ENCODE measurements at regions not wholly inside any gene's neighbourhood (a gene's known extent, or its start where the extent isn't known, plus 50 kb on each side); places are given as distances from the start of the nearest gene placed in this dataset.
"Not testable (repeated sequence)": the region's sequence is repeated elsewhere in the genome, so short reads cannot be mapped to it uniquely, and the experiment has no call there.

- no peaks in the 10 kb centered on the region for H3K27me3 ChIP-seq (ENCODE audit: control insufficient read depth in 5 of 5, insufficient read depth in 4 of 5, low read length in 5 of 5)
- no peaks in the 10 kb centered on the region for H3K9me3 ChIP-seq (ENCODE audit: control insufficient read depth in 5 of 5, low read length in 5 of 5)
- no peak overlapping the region for H3K9ac ChIP-seq (ENCODE audit: low read length in 5 of 5)
- H3K36me3 ChIP-seq (ENCODE audit: control insufficient read depth in 5 of 5, insufficient read depth in 5 of 5, low read length in 5 of 5): no peaks in the 10 kb centered on the region
- no peaks in the 10 kb centered on the region for H3K4me1 ChIP-seq (ENCODE audit: control insufficient read depth in 5 of 5, insufficient read depth in 5 of 5, low read length in 5 of 5)
- H3K27ac ChIP-seq (ENCODE audit: low read depth, low read length): no peak overlapping the region
- no peak overlapping the region for H3K4me3 ChIP-seq (ENCODE audit: low read depth in 1 of 5, low read length in 5 of 5)
These were observed 185.0 kb upstream of the FAM241A start for GRCh38 chr4:111960241-111960667.

- H3K4me1 ChIP-seq (ENCODE audit: control insufficient read depth in 5 of 5, insufficient read depth in 5 of 5, low read length in 5 of 5); H3K27me3 ChIP-seq (ENCODE audit: control insufficient read depth in 5 of 5, insufficient read depth in 4 of 5, low read length in 5 of 5); H3K27ac ChIP-seq (ENCODE audit: low read depth, low read length); H3K36me3 ChIP-seq (ENCODE audit: control insufficient read depth in 5 of 5, insufficient read depth in 5 of 5, low read length in 5 of 5); H3K9ac ChIP-seq (ENCODE audit: low read length in 5 of 5); H3K9me3 ChIP-seq (ENCODE audit: control insufficient read depth in 5 of 5, low read length in 5 of 5); H3K4me3 ChIP-seq (ENCODE audit: low read depth in 1 of 5, low read length in 5 of 5): not testable (repeated sequence)
These were observed 184.2 kb upstream of the FAM241A start for GRCh38 chr4:111961026-111961425.

- no peaks in the 10 kb centered on the region for H3K4me1 ChIP-seq (ENCODE audit: control insufficient read depth in 5 of 5, insufficient read depth in 5 of 5, low read length in 5 of 5)
- no peak overlapping the region for H3K27ac ChIP-seq (ENCODE audit: low read depth, low read length)
- H3K27me3 ChIP-seq (ENCODE audit: control insufficient read depth in 5 of 5, insufficient read depth in 4 of 5, low read length in 5 of 5): no peaks in the 10 kb centered on the region
- H3K9ac ChIP-seq (ENCODE audit: low read length in 5 of 5): no peak overlapping the region
- no peak overlapping the region for H3K4me3 ChIP-seq (ENCODE audit: low read depth in 1 of 5, low read length in 5 of 5)
- H3K9me3 ChIP-seq (ENCODE audit: control insufficient read depth in 5 of 5, low read length in 5 of 5): no peaks in the 10 kb centered on the region
- H3K36me3 ChIP-seq (ENCODE audit: control insufficient read depth in 5 of 5, insufficient read depth in 5 of 5, low read length in 5 of 5): no peaks in the 10 kb centered on the region
These were observed 183.4 kb upstream of the FAM241A start for GRCh38 chr4:111961809-111962208.

- no peak overlapping the region for H3K27ac ChIP-seq (ENCODE audit: low read depth, low read length)
- H3K36me3 ChIP-seq (ENCODE audit: control insufficient read depth in 5 of 5, insufficient read depth in 5 of 5, low read length in 5 of 5): no peaks in the 10 kb centered on the region
- no peaks in the 10 kb centered on the region for H3K4me1 ChIP-seq (ENCODE audit: control insufficient read depth in 5 of 5, insufficient read depth in 5 of 5, low read length in 5 of 5)
- no peak overlapping the region for H3K4me3 ChIP-seq (ENCODE audit: low read depth in 1 of 5, low read length in 5 of 5)
- H3K9me3 ChIP-seq (ENCODE audit: control insufficient read depth in 5 of 5, low read length in 5 of 5): peaks cover 0 to 4% (median 3%) of the 10 kb centered on the region in 5 donors
- H3K27me3 ChIP-seq (ENCODE audit: control insufficient read depth in 5 of 5, insufficient read depth in 4 of 5, low read length in 5 of 5): no peaks in the 10 kb centered on the region
- H3K9ac ChIP-seq (ENCODE audit: low read length in 5 of 5): no peak overlapping the region
These were observed 182.0 kb upstream of the FAM241A start for GRCh38 chr4:111963158-111963700.

GRCh38 chr4:111977419-111977965 lies 167.8 kb upstream of the FAM241A start:
- Histone ChIP-seq H3K9me3 (ENCODE audit: control insufficient read depth in 5 of 5, low read length in 5 of 5) (no peaks in the 10 kb centered on the region), H3K27me3 (ENCODE audit: control insufficient read depth in 5 of 5, insufficient read depth in 4 of 5, low read length in 5 of 5) (no peaks in the 10 kb centered on the region), H3K4me3 (ENCODE audit: low read depth in 1 of 5, low read length in 5 of 5) (no peak overlapping the region), H3K4me1 (ENCODE audit: control insufficient read depth in 5 of 5, insufficient read depth in 5 of 5, low read length in 5 of 5) (no peaks in the 10 kb centered on the region), H3K36me3 (ENCODE audit: control insufficient read depth in 5 of 5, insufficient read depth in 5 of 5, low read length in 5 of 5) (no peaks in the 10 kb centered on the region), H3K27ac (ENCODE audit: low read depth, low read length) (no peak overlapping the region), H3K9ac (ENCODE audit: low read length in 5 of 5) (no peak overlapping the region)

DNA sequence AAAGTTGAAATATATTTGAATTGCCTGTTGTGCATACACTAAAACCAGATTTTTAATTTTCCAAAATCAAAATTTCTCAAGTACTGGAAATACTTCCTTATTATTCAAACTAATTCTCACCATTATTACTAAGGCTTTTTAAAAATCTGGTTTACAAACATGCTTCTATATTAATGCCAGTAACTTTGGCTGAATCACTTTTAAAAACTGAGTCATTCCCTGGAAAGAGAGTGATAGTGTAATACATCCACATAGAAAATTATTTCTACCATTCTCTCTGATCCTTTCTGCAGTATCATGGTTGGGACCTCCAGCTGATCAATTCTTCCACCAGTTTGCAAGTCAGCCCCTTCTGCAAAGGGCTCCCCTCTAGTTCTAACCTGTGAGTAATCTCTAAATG lies 165.3 kb upstream of the FAM241A start:
- Histone ChIP-seq H3K9ac (ENCODE audit: low read length in 5 of 5) (no peak overlapping the region), H3K27me3 (ENCODE audit: control insufficient read depth in 5 of 5, insufficient read depth in 4 of 5, low read length in 5 of 5) (peaks cover 0 to 3% (median 0%) of the 10 kb centered on the region in 5 donors), H3K4me1 (ENCODE audit: control insufficient read depth in 5 of 5, insufficient read depth in 5 of 5, low read length in 5 of 5) (no peaks in the 10 kb centered on the region), H3K36me3 (ENCODE audit: control insufficient read depth in 5 of 5, insufficient read depth in 5 of 5, low read length in 5 of 5) (no peaks in the 10 kb centered on the region), H3K27ac (ENCODE audit: low read depth, low read length) (no peak overlapping the region), H3K4me3 (ENCODE audit: low read depth in 1 of 5, low read length in 5 of 5) (no peak overlapping the region), H3K9me3 (ENCODE audit: control insufficient read depth in 5 of 5, low read length in 5 of 5) (no peaks in the 10 kb centered on the region)

- no peak overlapping the region for H3K9ac ChIP-seq (ENCODE audit: low read length in 5 of 5)
- H3K36me3 ChIP-seq (ENCODE audit: control insufficient read depth in 5 of 5, insufficient read depth in 5 of 5, low read length in 5 of 5): no peaks in the 10 kb centered on the region
- H3K4me1 ChIP-seq (ENCODE audit: control insufficient read depth in 5 of 5, insufficient read depth in 5 of 5, low read length in 5 of 5): no peaks in the 10 kb centered on the region
- H3K27me3 ChIP-seq (ENCODE audit: control insufficient read depth in 5 of 5, insufficient read depth in 4 of 5, low read length in 5 of 5): peaks cover 0 to 5% (median 2%) of the 10 kb centered on the region in 5 donors
- no peak overlapping the region for H3K4me3 ChIP-seq (ENCODE audit: low read depth in 1 of 5, low read length in 5 of 5)
- no peaks in the 10 kb centered on the region for H3K9me3 ChIP-seq (ENCODE audit: control insufficient read depth in 5 of 5, low read length in 5 of 5)
- no peak overlapping the region for H3K27ac ChIP-seq (ENCODE audit: low read depth, low read length)
These were observed 163.2 kb upstream of the FAM241A start for GRCh38 chr4:111982089-111982488.

DNA sequence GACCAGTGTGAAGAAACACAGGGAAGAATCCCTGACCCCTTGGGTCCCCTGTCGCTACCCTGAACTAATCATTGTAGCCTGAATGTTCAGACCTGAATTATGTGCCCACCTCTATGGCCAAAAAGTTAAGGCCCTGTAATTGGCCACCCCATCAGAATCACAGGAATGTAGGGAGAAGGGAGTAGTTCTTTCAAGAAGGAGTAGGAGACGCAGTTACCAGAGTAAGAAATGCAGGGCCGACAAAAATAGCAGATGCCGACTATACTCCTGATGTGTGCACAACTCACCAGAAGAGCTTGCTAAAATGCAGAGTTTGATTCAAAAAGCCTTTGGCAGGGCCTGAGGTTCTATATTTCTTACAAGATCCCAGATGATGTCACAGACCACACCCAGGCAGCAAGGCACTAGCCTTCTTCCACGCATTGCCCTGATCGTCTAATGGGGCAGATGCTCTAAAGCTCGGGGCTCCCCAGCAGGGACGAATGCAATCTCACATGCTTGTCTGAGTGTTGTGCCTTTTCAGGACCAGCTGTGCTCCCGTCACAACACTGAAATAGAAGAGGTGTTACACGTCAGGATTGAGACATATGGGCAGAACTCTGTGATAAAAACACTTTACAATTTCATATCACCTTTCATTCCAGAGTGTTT lies 161.0 kb upstream of the FAM241A start:
- Histone ChIP-seq H3K4me3 (ENCODE audit: low read depth in 1 of 5, low read length in 5 of 5) (no peak overlapping the region), H3K4me1 (ENCODE audit: control insufficient read depth in 5 of 5, insufficient read depth in 5 of 5, low read length in 5 of 5) (no peaks in the 10 kb centered on the region), H3K27me3 (ENCODE audit: control insufficient read depth in 5 of 5, insufficient read depth in 4 of 5, low read length in 5 of 5) (peaks cover 0 to 5% (median 2%) of the 10 kb centered on the region in 5 donors), H3K9ac (ENCODE audit: low read length in 5 of 5) (no peak overlapping the region), H3K27ac (ENCODE audit: low read depth, low read length) (no peak overlapping the region), H3K9me3 (ENCODE audit: control insufficient read depth in 5 of 5, low read length in 5 of 5) (no peaks in the 10 kb centered on the region), H3K36me3 (ENCODE audit: control insufficient read depth in 5 of 5, insufficient read depth in 5 of 5, low read length in 5 of 5) (no peaks in the 10 kb centered on the region)

- no peak overlapping the region for H3K27ac ChIP-seq (ENCODE audit: low read depth, low read length)
These were observed 159.8 kb upstream of the FAM241A start for GRCh38 chr4:111985426-111985825.

GRCh38 chr4:111986095-111986494 lies 159.2 kb upstream of the FAM241A start:
- Histone ChIP-seq H3K27me3 (ENCODE audit: control insufficient read depth in 5 of 5, insufficient read depth in 4 of 5, low read length in 5 of 5) (peaks cover 0 to 5% (median 2%) of the 10 kb centered on the region in 5 donors), H3K4me1 (ENCODE audit: control insufficient read depth in 5 of 5, insufficient read depth in 5 of 5, low read length in 5 of 5) (no peaks in the 10 kb centered on the region), H3K4me3 (ENCODE audit: low read depth in 1 of 5, low read length in 5 of 5) (no peak overlapping the region), H3K9me3 (ENCODE audit: control insufficient read depth in 5 of 5, low read length in 5 of 5) (no peaks in the 10 kb centered on the region), H3K9ac (ENCODE audit: low read length in 5 of 5) (no peak overlapping the region), H3K36me3 (ENCODE audit: control insufficient read depth in 5 of 5, insufficient read depth in 5 of 5, low read length in 5 of 5) (no peaks in the 10 kb centered on the region), H3K27ac (ENCODE audit: low read depth, low read length) (no peak overlapping the region)

More at GRCh38 chr4:111985426-111985825, 159.8 kb upstream of the FAM241A start:
- Histone ChIP-seq H3K27me3 (ENCODE audit: control insufficient read depth in 5 of 5, insufficient read depth in 4 of 5, low read length in 5 of 5) (peaks cover 0 to 5% (median 2%) of the 10 kb centered on the region in 5 donors), H3K4me1 (ENCODE audit: control insufficient read depth in 5 of 5, insufficient read depth in 5 of 5, low read length in 5 of 5) (no peaks in the 10 kb centered on the region), H3K4me3 (ENCODE audit: low read depth in 1 of 5, low read length in 5 of 5) (no peak overlapping the region), H3K9me3 (ENCODE audit: control insufficient read depth in 5 of 5, low read length in 5 of 5) (no peaks in the 10 kb centered on the region), H3K9ac (ENCODE audit: low read length in 5 of 5) (no peak overlapping the region), H3K36me3 (ENCODE audit: control insufficient read depth in 5 of 5, insufficient read depth in 5 of 5, low read length in 5 of 5) (no peaks in the 10 kb centered on the region)

All from subcutaneous abdominal adipose tissue (tissue), 5 donors.